H1 (cell line): ENCODE measurements at regions not wholly inside any gene's neighbourhood (a gene's known extent, or its start where the extent isn't known, plus 50 kb on each side); places are given as distances from the start of the nearest gene placed in this dataset.

Experiments used
- CTCF ChIP-seq, 3 experiments: IDR thresholded peaks; 1 replicate in 2 of 3; 2 replicates in 1 of 3; pipeline versions ENCODE4 v1.5.1 to v1.6.1; 2011; ENCODE audit warnings: low read length in 3 of 3, mild to moderate bottlenecking in 3 of 3, inconsistent platforms in 2 of 3, low read depth in 1 of 3, moderate library complexity in 1 of 3; ENCODE audit not compliant: insufficient read depth in 1 of 3; ENCODE audit errors: control extremely low read depth in 1 of 3
- MAFK ChIP-seq: IDR thresholded peaks from 2 replicates; pipeline ENCODE4 v1.6.1; 2012; ENCODE audit warnings: low read depth, mild to moderate bottlenecking, improper control_type of control experiment, low read length
- POLR2AphosphoS5 ChIP-seq: IDR thresholded peaks from 2 replicates; pipeline ENCODE4 v1.6.1; 2011; ENCODE audit warnings: low read depth, low read length
- RAD21 ChIP-seq, 2 experiments: IDR thresholded peaks in 1 of 2; conservative IDR thresholded peaks in 1 of 2; 2 replicates each; pipeline ENCODE4 v1.6.1; 2011; ENCODE audit warnings: low read depth in 2 of 2, low read length in 2 of 2, improper control_type of control experiment in 1 of 2, inconsistent platforms in 1 of 2, mild to moderate bottlenecking in 1 of 2, moderate library complexity in 1 of 2

- TF ChIP-seq MAFK: no peak
- no peak for TF ChIP-seq CTCF (IDR thresholded peaks at IDR 0.05; ENCODE audit: control extremely low read depth in 1 of 3, insufficient read depth in 1 of 3, low read depth in 1 of 3, low read length in 3 of 3)
- TF ChIP-seq RAD21 (IDR thresholded peaks at IDR 0.05 in 1 of 2, conservative IDR thresholded peaks at IDR 0.05 in 1 of 2; ENCODE audit: low read depth in 2 of 2, low read length in 2 of 2): no peak
- TF ChIP-seq POLR2AphosphoS5: no peak
These were observed 75.1 kb downstream of the FOXL1 start for GRCh38 chr16:86653285-86654006.
